ENCODE measurements at regions not wholly inside any gene's neighbourhood (a gene's known extent, or its start where the extent isn't known, plus 50 kb on each side); places are given as distances from the start of the nearest gene placed in this dataset.
"Not testable (repeated sequence)": the region's sequence is repeated elsewhere in the genome, so short reads cannot be mapped to it uniquely, and the experiment has no call there.

DNA sequence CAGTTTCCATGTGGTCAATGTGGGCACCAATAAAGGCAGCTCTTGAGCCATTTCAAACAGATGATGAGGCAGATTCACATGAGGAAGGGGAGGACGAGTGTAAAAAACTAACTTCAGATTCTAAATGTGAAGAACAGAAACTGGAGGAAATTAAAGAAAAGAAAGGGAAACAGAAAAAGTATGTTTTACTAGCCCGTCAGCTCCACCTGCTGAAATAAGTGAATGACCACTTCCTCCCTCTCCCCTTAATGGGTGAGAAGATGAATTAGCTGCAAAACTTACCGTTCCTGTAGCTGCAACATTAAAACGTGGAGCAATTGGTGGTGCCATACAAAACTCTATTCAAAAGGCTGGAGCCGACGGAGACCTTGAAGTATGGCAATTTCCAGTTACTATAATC, 203.5 kb downstream of the UXS1 start:
- Histone ChIP-seq H3K27ac (ENCODE audit: insufficient read length, low read depth, low read length) (no peak overlapping the region), H3K14ac (ENCODE audit: insufficient read depth, low read length) (no peak overlapping the region), H3K79me2 (ENCODE audit: insufficient read depth, low read length) (no peaks in the 10 kb centered on the region), H3K18ac (ENCODE audit: insufficient read length, low read depth, low read length) (no peak overlapping the region), H3K23me2 (ENCODE audit: insufficient read length, low read depth, low read length, poor library complexity, severe bottlenecking) (no peaks in the 10 kb centered on the region), H3K4ac (ENCODE audit: low read depth, low read length) (no peak overlapping the region), H3K4me1 (ENCODE audit: insufficient read depth, low read length) (no peaks in the 10 kb centered on the region), H4K8ac (replicated peaks; ENCODE audit: insufficient read length, low read depth, low read length) (no peak overlapping the region), H2BK120ac (ENCODE audit: low read depth, low read length, poor library complexity, severe bottlenecking) (no peak overlapping the region), H2AK5ac (ENCODE audit: insufficient read length, low read length) (no peak overlapping the region), H2AFZ (ENCODE audit: low read length) (no peak overlapping the region), H3K27me3 (ENCODE audit: insufficient read depth, low read length) (no peaks in the 10 kb centered on the region), H4K5ac (ENCODE audit: insufficient read length, low read depth, low read length) (no peak overlapping the region), H2BK12ac (ENCODE audit: insufficient read length, low read depth, low read length) (no peak overlapping the region), H2BK5ac (ENCODE audit: insufficient read length, low read length) (no peak overlapping the region), H3K9ac (ENCODE audit: extremely low read depth, insufficient read length, low read length) (no peak overlapping the region), H4K91ac (ENCODE audit: insufficient read length, low read depth, low read length) (no peak overlapping the region), H3K4me2 (ENCODE audit: insufficient read depth, insufficient read length, low read length) (no peak overlapping the region), H3K23ac (ENCODE audit: insufficient read length, low read depth, low read length) (no peak overlapping the region), H3K9me3 (ENCODE audit: control insufficient read depth, low read depth, low read length) (peaks cover 41% of the 10 kb centered on the region), H2BK20ac (ENCODE audit: low read depth, low read length, poor library complexity, severe bottlenecking) (no peak overlapping the region), H3K79me1 (ENCODE audit: insufficient read depth, low read depth, low read length, poor library complexity, severe bottlenecking) (no peaks in the 10 kb centered on the region), H3T11ph (ENCODE audit: low read length) (no peak overlapping the region), H4K20me1 (ENCODE audit: control insufficient read depth, insufficient read depth, insufficient read length) (no peaks in the 10 kb centered on the region), H3K56ac (ENCODE audit: insufficient read length, low read depth, low read length) (no peak overlapping the region), H2BK15ac (ENCODE audit: low read depth, low read length) (no peak overlapping the region)
- no peak for DNase-seq
- Mint-ChIP-seq H3K9me3 (peaks cover 70 to 78% of the 10 kb centered on the region in 2 experiments), H3K4me3 (no peak overlapping the region), H3K27me3 (ENCODE audit: low read depth) (peaks cover 8% of the 10 kb centered on the region), H3K36me3 (ENCODE audit: insufficient read depth in 1 of 3, low read depth in 3 of 3) (peaks cover 16 to 56% (median 51%) of the 10 kb centered on the region in 3 experiments), H3K27ac (no peak overlapping the region), H3K4me1 (no peaks in the 10 kb centered on the region)
- TF ChIP-seq, protein P1, sequence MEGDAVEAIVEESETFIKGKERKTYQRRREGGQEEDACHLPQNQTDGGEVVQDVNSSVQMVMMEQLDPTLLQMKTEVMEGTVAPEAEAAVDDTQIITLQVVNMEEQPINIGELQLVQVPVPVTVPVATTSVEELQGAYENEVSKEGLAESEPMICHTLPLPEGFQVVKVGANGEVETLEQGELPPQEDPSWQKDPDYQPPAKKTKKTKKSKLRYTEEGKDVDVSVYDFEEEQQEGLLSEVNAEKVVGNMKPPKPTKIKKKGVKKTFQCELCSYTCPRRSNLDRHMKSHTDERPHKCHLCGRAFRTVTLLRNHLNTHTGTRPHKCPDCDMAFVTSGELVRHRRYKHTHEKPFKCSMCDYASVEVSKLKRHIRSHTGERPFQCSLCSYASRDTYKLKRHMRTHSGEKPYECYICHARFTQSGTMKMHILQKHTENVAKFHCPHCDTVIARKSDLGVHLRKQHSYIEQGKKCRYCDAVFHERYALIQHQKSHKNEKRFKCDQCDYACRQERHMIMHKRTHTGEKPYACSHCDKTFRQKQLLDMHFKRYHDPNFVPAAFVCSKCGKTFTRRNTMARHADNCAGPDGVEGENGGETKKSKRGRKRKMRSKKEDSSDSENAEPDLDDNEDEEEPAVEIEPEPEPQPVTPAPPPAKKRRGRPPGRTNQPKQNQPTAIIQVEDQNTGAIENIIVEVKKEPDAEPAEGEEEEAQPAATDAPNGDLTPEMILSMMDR (conservative IDR thresholded peaks at IDR 0.05): no peak
- no CpG with 5 or more reads among the region's 6 CpGs for WGBS (ENCODE audit: extremely low coverage, insufficient read length, low lambda C conversion rate)

DNA sequence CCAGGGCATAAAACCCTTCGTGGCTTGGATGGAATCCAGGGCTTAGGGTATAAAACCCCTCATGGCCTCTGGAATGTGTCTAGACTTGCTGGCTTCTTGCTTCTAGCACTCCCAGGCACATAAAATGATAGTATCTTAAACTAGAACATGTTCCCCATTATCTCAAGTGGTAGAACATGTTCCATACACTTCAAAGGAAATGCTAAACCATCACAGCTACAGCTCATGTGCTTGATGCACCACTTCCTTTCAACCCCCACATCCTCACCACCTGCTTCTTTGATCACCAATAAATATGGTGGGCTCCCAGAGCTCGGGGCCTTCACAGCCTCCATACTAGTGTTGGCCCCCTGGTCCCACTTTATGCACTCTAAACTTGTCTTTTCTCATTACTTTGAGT, 204.3 kb downstream of the UXS1 start:
- not testable (repeated sequence) for H3K79me2 ChIP-seq (ENCODE audit: insufficient read depth, low read length); H2BK20ac ChIP-seq (ENCODE audit: low read depth, low read length, poor library complexity, severe bottlenecking); H4K5ac ChIP-seq (ENCODE audit: insufficient read length, low read depth, low read length); H3K4me2 ChIP-seq (ENCODE audit: insufficient read depth, insufficient read length, low read length); H3K27ac Mint-ChIP-seq; H2BK120ac ChIP-seq (ENCODE audit: low read depth, low read length, poor library complexity, severe bottlenecking); H3K14ac ChIP-seq (ENCODE audit: insufficient read depth, low read length); H2AK5ac ChIP-seq (ENCODE audit: insufficient read length, low read length); H3K27me3 ChIP-seq (ENCODE audit: insufficient read depth, low read length); H3K9ac ChIP-seq (ENCODE audit: extremely low read depth, insufficient read length, low read length); H3K23ac ChIP-seq (ENCODE audit: insufficient read length, low read depth, low read length); H3K4me3 Mint-ChIP-seq; H3K56ac ChIP-seq (ENCODE audit: insufficient read length, low read depth, low read length); H2BK12ac ChIP-seq (ENCODE audit: insufficient read length, low read depth, low read length); H2AFZ ChIP-seq (ENCODE audit: low read length); H3K27me3 Mint-ChIP-seq (ENCODE audit: low read depth); H3K4me1 ChIP-seq (ENCODE audit: insufficient read depth, low read length); H3K23me2 ChIP-seq (ENCODE audit: insufficient read length, low read depth, low read length, poor library complexity, severe bottlenecking); DNase-seq; H4K20me1 ChIP-seq (ENCODE audit: control insufficient read depth, insufficient read depth, insufficient read length); H4K91ac ChIP-seq (ENCODE audit: insufficient read length, low read depth, low read length); H2BK5ac ChIP-seq (ENCODE audit: insufficient read length, low read length); H3K4me1 Mint-ChIP-seq; H4K8ac ChIP-seq (replicated peaks; ENCODE audit: insufficient read length, low read depth, low read length); H3K27ac ChIP-seq (ENCODE audit: insufficient read length, low read depth, low read length); H3K18ac ChIP-seq (ENCODE audit: insufficient read length, low read depth, low read length); H3K79me1 ChIP-seq (ENCODE audit: insufficient read depth, low read depth, low read length, poor library complexity, severe bottlenecking); H3T11ph ChIP-seq (ENCODE audit: low read length); H2BK15ac ChIP-seq (ENCODE audit: low read depth, low read length); H3K4ac ChIP-seq (ENCODE audit: low read depth, low read length)
- H3K9me3 ChIP-seq (ENCODE audit: control insufficient read depth, low read depth, low read length): peaks cover 37% of the 10 kb centered on the region
- Mint-ChIP-seq H3K9me3 (peaks cover 72 to 80% of the 10 kb centered on the region in 2 experiments), H3K36me3 (ENCODE audit: insufficient read depth in 1 of 3, low read depth in 3 of 3) (peaks cover 15 to 60% (median 52%) of the 10 kb centered on the region in 3 experiments)
- no CpG with 5 or more reads among the region's 2 CpGs for WGBS (ENCODE audit: extremely low coverage, insufficient read length, low lambda C conversion rate)
